Daoy (cell line): ENCODE measurements at regions not wholly inside any gene's neighbourhood (a gene's known extent, or its start where the extent isn't known, plus 50 kb on each side); places are given as distances from the start of the nearest gene placed in this dataset.
"Not testable (repeated sequence)": the region's sequence is repeated elsewhere in the genome, so short reads cannot be mapped to it uniquely, and the experiment has no call there.

ENCODE experiments used
- DNase-seq: peaks from one replicate; pipeline ENCODE4 v3.0.0-alpha.2; 2015; ENCODE audit warnings: low read depth

DNA sequence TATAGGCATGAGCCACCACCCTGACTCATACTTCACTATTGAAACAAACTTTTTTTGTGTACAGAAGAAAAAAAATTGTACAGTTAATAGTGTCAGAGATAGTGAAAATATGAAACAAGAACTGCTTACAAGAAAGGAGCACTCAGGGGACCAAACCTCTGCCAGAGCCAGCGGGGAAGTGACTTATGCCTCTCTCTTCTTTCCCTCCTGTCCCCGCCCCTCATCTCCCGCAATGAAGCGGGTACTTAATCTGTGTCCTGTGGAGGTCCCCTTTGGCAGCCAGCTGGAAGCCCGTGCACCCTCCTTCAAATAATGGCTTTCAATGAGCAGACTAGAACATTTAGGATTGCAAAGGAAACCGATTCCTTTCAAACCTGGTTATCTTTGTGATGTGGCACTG, 51.5 kb downstream of the PPIAL4A start:
- DNase-seq: not testable (repeated sequence)

GRCh38 chr1:120941836-120942217, 52.3 kb downstream of the PPIAL4A start:
- DNase-seq: not testable (repeated sequence)

- DNase-seq: peak; percentile 78
Observed at GRCh38 chr1:120942218-120942944, 52.8 kb downstream of the PPIAL4A start.

GRCh38 chr1:120942945-120943319, 53.4 kb downstream of the PPIAL4A start:
- DNase-seq: not testable (repeated sequence)

DNA sequence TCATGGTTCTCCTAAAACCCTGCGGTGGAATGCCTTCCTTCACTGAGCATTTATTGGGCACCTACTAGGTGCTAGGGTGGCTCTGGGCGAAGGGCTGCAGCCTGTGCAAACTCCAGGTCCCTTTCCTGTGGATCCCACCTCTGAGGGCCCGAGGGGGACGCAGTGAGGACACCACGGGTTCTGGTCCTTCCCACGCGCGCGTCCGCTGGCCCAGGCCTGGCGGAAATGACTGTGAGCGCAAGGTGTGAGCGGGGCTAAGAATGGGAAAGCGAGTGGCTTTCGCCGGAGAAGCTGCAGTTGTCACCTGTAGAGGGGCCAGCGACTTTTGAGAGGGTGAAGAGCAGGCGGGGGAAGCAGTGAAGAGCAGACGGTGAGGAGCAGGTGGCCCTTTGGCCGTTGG, 55.1 kb downstream of the PPIAL4A start:
- not testable (repeated sequence) for DNase-seq

GRCh38 chr1:120945122-120945521, 55.6 kb downstream of the PPIAL4A start:
- not testable (repeated sequence) for DNase-seq

- not testable (repeated sequence) for DNase-seq
Observed at GRCh38 chr1:120947114-120947513, 57.5 kb downstream of the PPIAL4A start.

DNA sequence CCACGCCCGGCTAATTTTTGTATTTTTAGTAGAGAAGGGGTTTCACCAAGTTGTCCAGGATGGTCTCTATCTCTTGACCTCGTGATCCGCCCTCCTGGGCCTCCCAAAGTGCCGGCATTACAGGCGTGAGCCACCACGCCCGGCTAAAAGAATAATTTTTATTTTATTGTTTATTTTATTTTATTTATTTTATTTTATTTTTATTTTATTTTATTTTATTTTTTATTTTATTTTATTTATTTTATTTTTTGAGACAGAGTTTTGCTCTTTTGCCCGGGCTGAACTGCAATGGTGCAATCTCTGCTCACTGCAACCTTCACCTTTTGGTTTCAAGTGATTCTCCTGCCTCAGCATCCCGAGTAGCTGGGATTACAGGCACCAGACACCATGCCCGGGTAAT, 60.2 kb downstream of the PPIAL4A start:
- DNase-seq: not testable (repeated sequence)

GRCh38 chr1:120950633-120951032, 61.1 kb downstream of the PPIAL4A start:
- not testable (repeated sequence) for DNase-seq

DNA sequence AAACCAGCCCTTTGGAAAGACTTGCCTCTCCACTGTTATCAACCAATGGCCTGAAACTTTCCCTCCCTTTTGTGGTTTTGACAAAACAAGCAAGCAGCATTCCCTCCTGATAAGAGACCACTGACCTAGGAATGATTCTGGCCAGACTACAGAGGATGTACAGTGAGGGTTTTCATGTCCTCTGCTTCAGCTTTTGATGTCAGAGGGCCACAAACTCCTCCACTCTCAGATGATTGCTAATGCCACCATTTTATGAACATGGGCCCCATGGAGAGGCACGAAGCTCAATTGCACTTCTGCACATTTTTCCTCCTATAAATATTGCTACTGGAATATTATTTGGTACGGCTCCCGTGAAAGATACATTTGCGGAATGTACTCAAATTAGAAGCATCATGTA, 61.5 kb downstream of the PPIAL4A start:
- DNase-seq: not testable (repeated sequence)

DNA sequence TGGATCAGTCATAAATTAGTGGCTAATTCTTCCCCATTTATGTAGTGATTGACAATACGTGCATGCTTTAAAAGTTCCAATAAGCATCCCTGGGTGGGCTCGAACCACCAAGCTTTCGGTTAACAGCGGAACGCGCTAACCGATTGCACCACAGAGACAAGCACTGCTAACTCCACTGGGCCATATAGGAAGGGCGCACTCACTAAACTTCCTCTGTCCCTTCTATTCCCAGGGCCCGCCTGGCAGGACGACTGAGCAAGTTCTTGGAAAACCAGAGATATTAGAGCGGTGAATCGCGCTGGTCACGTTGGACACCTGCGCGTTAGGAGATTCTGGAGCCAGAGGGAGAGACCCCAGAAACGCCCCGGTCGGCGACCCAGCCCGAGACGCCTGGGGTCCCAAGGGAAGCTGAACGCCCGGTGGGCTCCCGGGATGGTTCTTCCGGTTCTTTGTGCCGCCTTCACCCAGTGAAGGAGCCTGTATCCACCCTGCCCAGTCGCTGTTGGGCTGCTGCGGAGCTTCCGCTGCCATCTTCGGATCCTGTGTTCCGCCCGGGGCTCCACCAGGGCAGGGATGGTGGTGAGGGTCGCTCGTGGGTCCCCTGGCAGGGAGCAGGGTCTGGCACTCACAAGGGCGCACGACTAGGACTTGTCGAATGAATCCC, 62.8 kb downstream of the PPIAL4A start:
- DNase-seq: not testable (repeated sequence)

DNA sequence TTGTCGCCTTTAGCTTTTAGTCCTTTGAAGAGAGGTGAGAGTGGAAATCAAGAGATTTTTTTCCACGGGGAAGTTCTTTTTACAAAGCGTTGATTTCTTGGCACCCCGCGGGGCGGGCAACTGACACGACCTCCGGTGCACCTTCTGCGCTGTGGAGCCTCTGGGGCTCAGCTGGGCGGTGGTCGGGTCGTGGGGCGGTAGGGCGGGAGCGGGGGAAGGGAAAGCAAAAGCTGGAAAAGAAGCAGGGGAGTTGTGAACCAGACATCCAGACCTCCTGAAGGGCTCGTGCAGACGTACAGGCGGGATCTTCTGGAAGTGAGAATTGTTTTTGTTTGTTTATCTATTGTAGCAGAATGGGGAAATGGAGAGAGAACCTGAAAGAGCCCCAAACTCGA, 63.3 kb downstream of the PPIAL4A start:
- DNase-seq: not testable (repeated sequence)

- DNase-seq: no peak
Observed at GRCh38 chr1:120954736-120955135, 65.2 kb downstream of the PPIAL4A start.

DNA sequence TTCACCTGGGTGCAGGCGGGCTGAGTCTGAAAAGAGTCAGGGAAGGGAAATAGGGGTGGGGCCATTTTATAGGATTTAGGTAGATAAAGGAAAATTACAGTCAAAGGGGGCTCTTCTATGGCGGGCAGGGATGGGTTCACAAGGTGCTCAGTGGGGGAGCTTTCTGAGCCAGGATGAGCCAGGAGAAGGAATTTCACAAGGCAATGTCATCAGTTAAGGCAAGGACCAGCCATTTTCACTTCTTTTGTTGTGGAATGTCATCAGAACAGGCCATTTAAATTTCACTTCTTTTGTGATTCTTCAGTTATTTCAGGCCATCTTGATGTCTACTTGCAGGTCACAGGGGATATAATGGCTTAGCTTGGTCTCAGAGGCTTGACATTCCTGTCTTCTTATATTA, 66.4 kb downstream of the PPIAL4A start:
- DNase-seq: not testable (repeated sequence)

DNA sequence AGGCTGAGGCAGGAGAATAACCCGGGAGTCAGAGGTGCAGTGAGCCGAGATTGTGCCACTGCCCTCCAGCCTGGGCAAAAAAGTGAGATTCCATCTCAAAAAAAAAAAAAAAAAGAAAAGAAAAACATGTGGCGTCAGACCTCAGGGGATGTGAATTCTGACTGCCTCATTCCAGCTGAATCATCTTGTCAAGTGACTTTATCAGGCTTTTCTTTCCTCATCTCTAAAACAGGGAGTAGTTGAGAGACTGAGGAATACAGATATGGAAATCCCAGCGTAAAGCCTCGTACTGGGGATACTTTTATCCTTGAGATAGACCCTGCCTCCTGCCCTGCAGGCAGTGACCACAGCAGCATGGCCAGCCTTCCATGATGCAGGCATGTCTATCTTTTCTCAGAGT, 76.4 kb downstream of the PPIAL4A start:
- not testable (repeated sequence) for DNase-seq

DNA sequence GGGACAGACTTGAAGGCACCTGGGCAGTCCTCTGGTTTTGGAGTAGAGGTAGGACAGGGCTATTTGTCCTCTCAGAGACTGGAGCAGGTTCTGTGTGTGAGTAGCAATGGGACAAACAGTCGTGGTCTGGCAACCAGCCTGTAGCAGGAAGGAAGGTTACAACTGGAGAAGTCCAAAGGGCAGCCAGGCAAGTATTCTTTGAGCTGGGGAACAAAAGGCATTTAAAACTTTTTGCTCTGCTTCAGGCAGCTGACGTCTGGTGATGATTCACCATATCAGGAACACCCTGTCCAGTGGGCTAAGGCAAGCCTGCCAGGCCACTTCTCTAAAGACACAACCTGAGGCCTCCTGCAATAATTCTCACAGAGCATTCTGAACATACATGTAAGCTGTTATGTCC, 83.3 kb downstream of the PPIAL4A start:
- DNase-seq: peak; percentile 18

GRCh38 chr1:120973836-120974235, 84.3 kb downstream of the PPIAL4A start:
- DNase-seq: not testable (repeated sequence)

DNA sequence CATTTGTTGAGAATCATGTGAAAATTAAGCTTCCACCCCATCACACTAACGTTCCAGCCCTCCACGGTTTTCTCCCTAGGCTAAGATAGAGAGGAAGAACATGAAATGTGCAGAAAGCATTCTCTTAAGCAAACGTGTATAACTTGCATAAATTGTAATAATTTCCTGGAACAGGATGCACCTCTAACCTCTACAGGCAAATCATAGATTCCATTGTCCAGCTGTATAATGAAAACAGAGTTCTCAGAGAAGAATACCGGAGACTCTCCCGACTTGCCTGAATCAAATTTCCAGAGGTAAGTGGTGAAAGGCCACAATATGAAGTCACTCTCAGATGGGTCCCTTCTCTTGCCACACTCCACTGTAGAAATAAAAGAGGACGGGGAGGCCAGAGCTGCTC, 87.7 kb downstream of the PPIAL4A start:
- not testable (repeated sequence) for DNase-seq

DNA sequence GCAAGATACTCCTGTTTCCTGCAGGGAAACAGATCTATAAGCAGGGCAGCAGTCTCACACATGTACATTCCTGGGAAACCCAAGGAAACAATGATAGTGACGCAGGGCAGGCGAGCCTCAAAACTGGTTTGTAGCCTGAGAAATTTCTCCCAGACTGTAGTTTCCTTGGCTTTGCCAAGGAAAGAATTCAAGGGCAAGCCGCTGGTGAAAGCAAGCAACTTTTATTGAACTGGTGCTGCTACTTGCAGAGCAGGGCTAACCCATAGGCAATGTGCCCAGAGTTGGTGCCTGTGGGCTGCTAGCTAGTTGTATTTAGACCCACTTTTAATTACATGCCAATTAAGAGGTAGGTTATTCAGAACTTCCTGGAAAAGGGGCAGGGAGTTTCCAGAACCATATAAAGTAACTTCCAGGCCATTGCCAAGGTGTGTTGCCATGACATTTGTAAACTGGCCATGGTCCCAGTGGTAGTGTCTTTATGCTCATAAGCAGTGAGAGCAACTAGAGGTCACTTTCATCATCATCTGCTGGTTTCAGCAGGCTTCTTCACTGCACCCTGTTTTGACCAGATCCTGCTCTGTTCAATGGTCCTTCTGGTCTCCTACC, 92.0 kb downstream of the PPIAL4A start:
- not testable (repeated sequence) for DNase-seq

- DNase-seq: not testable (repeated sequence)
Observed at GRCh38 chr1:120994614-120995013, 105.0 kb downstream of the PPIAL4A start.

GRCh38 chr1:120995025-120995424, 105.5 kb downstream of the PPIAL4A start:
- DNase-seq: not testable (repeated sequence)

DNA sequence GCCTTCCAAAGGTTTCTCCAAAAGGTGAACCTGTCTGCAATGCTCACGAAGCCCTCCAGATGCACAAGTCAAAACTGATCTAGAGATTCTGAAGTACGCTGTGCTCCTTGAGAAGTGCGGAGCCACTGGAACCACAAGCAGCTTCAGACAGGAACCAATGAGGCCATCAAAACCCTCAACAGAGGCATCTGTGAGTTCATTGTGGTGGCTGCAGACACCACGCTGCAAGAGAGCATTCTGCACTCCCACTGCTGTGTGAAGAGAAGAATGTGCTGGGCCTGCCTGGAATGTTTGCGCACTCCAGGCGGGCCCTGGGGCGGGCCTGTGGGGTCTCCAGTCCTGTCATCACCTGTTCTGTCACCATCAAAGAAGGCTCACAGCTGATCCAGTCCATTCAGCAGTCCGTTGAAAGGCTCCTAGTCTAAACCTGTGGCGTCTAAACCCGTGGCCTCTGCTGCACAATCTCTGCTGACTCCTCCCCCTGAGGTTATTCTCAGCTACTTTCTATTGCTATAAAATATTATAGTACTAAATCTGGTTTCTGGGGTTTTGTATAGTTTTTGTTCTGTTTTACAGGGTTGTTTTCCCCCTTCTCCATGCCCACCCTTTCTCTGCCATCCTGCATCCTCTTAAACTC, 111.6 kb downstream of the PPIAL4A start:
- DNase-seq: not testable (repeated sequence)
